Activated CD4-positive, alpha-beta T cell treated with anti-CD3 and anti-CD28 coated beads for 24 hours (primary cell): ENCODE measurements at regions not wholly inside any gene's neighbourhood (a gene's known extent, or its start where the extent isn't known, plus 50 kb on each side); places are given as distances from the start of the nearest gene placed in this dataset.

Experiments
- DNase-seq, 2 donors: peaks; one replicate each; pipeline ENCODE4 v3.0.0-alpha.2; 2020; ENCODE audit warnings: low read depth in 2 of 2

DNA sequence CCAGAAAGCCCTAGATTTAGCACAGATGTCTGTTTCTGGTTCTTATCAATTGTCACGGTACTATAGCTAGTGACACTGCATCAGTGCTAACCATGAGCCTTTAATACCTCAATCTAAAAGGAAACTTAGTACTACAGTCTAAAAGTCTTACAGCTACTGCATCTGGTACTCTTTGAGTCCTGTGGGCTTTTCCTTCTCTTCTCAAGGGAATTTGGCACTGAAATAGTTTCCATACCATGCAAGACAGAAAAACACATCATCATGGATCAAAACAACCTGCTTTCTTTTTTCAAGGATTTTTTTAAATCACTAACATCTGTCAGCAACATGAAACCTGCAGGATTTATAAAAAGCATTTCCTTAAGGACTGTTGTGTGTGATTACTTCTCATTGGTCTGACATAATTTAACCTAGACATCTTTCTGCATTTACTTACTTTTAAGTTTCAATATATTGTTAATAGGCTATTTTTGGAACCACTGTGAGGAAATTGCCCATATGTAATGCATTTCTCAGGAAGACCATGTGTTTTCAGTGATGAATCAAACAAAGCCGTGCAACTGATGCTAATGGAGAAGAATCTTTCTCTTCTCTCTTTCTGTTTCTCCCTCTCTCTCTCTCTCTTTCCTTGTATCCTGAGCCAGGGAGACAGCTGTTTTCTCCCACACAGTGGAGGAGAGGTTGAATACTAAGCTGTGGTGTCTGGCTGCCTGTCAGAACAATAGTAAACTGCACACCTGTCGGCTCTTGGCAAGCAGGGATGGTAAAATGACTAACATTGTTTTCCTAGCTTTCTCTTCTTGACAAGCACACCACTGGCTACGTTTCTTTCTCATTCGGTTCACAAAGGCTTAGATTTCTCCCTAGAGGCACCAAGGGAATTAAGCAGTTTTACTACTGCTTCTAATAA, 273.4 kb downstream of the CSNK1G3 start:
- DNase-seq = no peak

DNA sequence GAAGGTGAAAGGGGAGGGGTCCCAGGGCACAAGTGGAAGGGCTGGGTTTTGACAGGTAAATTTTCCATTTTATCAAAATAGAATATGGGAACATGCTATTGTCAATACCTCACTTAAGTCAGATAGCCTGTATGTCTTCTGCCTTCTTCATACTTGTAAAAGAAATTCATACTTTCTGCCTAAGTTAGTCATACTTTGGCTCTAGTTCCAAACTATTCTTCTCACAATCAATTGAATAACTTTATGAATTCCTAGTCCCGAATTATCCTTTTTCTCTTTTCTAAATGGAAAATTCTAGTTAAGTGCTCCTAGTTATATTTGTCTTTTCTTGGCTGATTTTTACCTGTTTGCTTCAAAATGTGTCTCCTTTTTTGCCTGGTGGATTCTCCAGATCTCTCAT, 271.4 kb downstream of the CSNK1G3 start:
- no peak for DNase-seq

DNA sequence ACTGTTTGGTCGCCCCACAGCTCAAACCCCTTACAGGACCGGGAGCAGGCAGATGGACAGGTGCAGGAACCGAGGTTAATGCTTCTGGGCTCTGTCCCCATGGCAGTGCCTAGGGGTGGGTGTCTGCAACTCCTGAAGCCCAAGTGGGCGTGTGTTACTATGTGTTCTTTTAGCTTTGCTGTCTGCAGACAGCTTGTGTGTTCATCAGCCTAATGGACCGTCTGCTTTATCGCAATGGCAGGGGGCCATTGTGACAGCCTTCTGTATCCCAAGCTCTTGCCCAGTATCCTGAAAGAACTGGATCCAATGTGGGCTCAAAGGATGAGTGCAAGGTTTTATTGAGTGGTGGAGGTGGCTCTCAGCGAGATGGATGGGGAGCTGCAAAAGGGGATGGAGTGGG, 266.7 kb downstream of the CSNK1G3 start:
- DNase-seq = no peak

DNA sequence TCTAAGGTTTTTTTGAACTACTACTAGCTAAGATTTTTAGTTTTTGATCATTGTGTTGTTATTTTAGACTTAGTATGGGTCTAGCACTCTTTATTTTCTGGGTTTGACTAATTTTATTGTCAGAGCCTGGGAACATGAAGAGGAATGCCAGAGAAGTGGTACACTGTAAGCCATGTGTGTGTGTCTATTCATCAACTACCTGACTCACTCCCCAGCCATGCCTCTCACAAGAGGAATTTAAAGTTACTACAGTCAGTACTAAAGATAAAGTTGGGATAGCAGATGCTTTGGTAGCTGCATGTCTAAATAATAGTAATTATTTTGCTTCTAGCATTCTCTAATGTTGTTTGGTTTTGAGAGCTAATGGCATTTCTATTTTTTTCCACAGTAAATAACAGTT, 264.8 kb downstream of the CSNK1G3 start:
- DNase-seq = no peak

DNA sequence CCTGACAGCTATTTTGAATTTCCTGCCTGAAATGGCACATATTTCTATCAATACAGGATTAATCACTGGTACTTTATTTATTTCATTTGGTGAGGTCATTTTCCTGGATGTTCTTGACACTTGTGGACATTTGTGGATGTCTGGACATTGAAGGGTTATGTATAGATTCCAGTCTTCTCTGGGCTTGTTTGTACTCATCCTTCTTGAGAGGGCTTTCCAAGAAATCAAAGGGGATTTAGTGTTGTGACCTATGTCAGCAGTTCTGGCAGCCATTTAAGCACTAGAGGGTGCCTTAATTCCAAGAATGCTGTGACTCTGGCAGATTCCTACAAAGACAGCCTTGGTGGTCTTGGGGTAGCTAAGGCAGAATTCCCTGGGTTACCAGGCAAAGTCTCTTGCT, 259.7 kb downstream of the CSNK1G3 start:
- DNase-seq = no peak

DNA sequence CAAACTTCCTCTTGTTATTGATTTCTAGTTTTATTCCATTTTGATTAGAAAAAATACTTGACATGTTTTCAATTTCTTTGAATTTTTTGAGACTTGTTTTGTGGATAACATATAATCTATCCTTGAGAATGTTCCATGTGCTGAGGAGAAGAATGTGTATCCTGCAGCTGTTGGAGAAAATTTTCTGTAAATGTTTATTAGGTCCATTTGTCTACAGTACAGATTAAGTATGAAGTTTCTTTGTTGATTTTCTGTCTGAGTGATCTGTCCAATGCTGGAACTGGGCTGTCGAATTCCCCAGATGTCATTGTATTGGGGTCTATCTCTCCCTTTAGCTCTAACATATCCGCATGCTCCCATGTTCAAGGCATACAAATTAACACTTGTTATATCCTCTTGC, 251.2 kb downstream of the CSNK1G3 start:
- no peak for DNase-seq

DNA sequence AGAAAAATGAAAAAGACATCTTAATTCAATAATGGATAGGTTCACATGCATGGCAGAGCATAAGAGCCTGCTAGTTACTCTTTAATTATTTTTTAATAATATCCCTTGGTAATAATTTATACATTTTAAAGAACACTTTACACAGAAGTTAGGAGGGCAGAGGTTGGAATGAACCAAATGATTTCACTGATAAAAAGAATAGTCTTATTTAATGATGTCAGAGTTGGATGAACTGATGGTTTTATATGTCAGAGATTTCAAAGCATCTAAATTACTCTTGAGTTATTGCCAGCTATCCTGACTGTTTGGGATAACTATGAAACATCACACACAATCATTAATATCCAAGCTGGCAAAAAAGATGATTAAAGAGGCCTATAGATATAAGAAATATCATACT, 244.8 kb downstream of the CSNK1G3 start:
- no peak for DNase-seq

DNA sequence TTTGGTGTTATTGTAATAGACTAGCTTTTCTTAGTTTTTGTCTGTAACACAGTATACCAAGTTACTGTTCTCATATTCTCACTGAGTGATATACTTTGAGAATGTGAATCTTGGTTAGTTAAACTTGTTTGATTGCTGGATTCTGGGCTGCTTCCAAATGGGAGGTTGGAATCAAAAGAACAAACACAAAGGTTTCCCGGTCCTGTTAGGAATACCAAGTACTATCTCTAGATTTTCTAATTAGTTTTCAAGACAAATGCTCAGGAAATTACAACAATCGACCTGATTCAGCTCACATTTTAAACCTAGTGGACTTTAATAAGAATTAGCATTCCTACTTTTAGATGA, 244.3 kb downstream of the CSNK1G3 start:
- no peak for DNase-seq

DNA sequence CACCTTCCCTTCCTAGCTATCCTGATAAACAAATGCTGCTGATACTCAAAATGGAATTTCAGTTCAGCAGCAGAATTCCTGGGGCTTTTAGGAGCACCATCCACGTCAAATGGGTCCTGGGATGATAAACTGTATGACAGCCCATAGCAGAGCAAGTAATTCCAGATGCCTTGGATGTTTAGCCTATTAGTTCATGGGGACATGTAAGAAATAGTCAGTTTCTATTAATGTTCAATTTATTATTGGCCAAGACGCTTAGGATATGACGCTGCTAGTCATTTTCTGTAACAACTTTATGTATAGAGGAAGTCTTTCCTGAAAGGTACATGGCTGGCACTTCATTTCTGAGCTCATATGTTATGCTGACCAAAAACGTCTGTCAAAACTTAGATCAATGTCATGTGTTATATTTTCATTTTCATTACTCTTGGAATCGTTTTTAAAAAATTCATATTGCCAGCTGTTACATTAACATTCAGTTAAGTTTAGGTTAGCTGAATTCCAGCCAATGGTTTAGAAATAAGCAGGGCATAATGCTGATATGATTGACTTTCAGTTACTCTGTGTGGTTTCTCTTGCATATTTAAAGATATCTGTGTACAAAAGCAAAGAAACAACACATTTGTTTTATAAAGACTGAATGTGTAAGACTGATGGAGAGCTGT, 243.8 kb downstream of the CSNK1G3 start:
- no peak for DNase-seq

DNA sequence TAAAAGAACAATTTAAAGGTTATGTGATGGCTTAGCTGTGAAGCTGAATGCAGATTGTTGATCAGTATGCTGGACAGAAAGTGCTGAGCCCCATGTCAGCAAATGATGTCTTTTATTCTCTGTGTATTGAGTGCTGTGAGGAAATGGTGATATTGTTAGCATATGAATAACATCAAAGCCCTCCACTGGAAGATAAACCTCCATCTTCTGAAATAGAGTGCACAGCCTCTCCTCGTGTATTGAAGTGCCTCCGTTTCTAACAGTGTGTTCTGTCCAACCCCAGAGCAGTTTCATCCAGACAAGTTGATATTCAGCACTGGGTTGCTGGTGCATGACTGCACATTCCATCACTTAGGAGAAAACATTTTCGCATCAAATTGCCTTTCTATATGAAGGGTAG, 242.9 kb downstream of the CSNK1G3 start:
- no peak for DNase-seq

DNA sequence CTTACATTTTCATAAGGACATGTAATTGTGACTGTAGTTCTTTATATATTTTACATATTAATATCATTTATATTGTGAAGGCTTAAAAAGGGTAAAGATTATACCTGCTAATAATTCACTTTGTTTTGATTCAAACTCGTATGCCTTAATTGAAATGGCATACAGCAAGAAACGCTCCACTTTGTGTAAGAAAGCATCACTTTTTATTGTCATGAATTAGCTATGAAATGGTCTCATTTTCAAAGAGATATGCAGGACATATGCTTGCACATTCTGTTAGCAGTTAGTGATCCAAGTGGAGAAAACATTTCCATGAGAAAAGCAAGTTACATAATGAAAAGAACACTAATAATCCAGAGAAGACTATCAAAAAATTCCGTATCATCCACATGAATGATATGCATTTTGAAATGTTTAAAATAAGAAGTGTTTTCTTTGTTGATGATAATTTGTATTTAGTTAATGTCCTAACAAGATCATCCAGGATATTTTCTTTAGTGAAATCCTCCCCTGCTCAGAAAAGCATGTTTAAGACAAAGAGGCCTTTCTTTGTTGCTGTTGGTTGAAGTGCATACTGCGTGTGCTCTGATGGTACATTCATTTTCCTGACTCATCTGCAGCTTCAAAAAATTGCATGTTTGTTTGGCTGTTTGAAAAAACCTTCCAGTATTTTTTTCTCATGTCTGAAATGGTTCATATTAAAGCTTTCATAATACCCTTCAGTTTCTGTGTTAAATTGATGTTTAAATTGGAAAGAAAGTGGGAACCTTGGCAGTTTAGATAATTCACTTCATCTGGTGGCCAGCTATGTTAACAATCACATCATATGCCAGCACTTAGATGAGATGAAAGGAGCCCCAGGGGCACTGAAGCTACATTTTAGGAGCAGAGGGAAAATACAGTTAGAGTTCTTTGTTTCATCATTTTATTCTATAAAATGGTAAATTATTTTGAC, 242.2 kb downstream of the CSNK1G3 start:
- no peak for DNase-seq

DNA sequence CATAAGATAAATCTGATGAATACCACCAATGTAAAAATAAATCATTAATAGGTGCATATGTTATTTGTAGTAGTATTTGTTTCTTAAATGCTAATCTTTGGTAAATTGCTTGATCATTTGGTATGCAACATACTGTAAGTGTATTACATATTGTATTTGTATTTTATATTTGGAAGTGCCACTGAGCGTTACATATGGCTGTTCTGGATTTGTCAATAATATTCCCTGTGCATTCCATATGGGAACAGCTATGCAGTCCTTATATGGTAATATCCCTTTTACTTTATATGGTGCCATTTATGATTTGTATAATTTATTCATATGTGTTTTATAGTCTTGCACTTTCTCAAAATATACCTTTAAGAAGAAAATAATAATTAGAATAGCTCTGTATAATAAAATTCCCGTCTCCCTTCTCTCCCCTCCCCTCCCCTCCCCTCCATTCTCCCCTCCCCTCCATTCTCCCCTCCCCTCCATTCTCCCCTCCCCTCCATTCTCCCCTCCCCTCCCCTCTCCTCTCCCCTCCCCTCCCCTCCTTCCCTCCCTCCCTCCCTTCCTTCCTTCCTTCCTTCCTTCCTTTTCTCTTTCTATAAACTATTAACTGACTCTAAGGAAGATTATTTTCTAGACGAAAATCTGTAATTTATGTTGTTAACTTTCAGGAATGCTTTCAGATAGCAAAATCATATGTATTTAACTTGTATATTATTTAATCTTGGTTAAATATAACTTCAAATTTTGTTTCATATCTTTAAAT, 241.4 kb downstream of the CSNK1G3 start:
- no peak for DNase-seq

DNA sequence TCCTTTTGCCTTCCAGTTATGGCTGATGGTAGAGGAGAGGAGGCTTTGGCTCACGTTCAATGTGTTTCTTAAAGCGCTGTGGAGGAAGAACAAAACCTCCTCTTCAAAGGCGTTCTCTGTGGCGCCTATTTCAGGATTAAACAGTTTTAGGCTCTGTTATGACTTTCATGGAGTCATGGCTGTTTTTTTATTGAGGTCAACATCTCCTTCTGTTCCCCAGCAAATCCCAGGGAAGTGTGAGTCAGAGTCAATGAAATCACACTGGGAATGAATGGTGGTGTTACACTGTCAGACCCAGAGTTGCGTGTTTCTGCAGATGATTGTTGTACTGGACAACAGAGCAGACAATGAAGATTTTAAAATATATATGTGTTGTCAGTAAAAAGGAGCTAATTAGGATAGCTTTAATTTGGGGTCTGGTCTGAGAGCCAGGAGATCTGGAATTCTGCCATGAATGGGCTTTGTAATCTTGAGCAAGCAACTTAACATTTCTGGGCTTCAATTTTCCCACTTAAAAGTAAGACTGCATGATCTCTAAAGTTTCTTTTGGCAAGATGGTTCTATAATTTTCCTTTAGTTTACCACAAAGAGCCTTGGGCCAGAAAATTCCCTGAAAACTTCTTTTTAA, 240.7 kb downstream of the CSNK1G3 start:
- DNase-seq = no peak

DNA sequence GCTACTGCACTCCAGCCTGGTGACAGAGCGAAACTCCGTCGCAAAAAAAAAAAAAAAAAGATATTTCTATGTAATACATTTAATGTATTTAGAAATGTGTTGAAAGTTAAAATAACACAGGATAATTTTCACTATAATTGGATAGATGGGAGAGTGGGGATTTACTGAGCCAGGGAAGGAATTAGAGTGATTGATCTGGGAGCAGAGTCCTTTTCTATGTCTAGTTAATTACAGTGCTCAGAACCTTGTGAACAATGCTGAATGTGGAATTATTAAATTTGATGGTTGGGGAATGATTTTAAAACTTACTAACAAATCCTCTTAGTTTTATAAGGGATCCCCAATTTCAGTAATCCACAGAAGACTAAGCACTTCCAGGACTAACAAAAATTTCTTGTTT, 239.7 kb downstream of the CSNK1G3 start:
- DNase-seq = no peak

DNA sequence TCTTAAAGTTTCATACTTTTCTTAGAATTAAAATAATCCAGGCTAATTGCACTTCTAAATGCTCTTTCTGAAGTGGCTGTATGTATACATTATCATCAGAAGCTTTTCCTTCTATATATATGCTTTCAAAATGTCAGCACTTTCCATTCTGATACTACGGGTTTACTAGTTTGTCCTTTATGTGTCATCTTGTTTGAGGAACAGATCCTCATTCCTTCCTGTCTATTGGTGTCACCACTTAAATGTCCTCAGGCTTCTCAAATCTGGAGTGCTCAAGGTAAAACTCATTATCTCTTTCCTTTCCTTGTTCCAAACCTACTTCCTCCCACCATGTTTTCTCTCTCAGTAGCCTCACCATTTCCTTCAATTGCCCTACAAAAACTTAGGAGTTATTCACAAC, 236.3 kb downstream of the CSNK1G3 start:
- DNase-seq = no peak

DNA sequence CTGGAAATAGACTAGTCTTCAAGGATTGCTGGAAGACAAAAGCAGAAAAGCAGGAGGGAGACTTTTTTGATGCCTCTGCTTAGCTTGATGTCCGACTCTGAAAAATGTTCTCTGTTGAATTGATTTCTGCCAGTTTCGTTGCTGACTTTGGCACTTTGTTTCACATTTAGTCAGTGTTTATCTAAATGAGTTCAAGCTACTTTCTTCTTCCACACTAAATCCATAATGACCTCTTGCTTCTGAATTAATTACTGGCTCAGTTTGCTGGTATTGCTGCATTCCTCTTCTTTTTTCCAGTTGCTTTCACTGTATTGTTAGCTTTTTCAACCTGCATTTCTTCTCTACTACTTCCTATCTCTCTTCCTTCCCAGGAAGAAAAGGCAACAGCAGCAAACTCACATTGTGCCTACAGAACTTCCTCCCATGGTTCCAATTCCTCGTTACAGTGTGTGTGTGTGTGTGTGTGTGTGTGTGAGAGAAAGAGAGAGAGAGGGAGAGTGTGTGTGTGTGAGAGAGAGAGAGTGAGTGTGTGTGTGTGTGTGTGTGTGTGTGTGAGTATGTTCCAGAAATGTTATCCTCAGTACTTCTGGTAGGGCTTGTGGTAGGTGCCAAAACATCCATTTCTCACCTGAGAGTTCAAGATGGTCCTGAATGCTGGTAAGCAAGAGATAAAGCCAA, 234.8 kb downstream of the CSNK1G3 start:
- DNase-seq = no peak

DNA sequence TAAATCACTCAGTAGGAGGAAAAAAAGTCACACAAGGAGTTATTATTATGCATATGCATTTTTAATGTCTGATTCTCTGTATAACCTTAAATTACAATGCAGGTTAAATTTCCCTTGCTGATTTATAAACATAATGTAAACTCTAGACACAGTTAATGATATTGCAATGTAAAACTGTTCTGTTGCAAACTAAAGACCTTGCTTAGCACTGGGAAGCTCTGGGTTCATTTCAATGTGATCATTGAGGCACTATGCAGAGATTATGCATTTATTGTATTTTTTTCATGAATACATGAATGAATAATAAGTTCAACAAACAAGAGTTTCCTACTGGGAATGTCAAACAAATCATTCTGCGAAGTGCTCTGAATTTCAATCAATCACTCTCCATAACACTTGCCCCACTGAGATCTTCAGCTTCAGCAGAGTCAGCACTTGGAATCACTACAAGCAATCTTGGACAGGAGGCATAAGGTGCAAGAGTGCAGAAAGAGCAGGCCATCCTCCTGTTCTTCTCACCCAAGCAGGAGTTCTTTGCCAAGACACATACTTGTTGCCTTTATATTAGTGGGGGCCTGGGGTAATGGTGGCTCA, 232.1 kb downstream of the CSNK1G3 start:
- DNase-seq = no peak

DNA sequence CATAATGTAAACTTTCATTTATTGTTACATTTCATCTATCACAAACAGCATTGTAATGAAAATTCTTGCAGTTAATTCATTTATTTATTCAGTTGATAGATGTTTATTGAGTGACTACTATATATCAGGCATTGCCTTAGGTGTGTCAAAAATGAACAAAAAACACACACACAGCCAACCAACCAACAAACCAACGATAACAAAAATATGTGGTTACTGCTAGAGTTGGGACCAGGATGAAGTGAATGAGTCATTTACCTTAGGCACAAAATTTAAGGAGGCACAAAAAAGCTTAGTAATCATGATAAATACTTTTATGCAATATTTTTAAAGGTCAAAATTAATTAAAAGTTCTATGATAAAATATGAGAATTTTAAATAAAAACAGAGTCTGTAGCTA, 223.4 kb downstream of the CSNK1G3 start:
- no peak for DNase-seq

DNA sequence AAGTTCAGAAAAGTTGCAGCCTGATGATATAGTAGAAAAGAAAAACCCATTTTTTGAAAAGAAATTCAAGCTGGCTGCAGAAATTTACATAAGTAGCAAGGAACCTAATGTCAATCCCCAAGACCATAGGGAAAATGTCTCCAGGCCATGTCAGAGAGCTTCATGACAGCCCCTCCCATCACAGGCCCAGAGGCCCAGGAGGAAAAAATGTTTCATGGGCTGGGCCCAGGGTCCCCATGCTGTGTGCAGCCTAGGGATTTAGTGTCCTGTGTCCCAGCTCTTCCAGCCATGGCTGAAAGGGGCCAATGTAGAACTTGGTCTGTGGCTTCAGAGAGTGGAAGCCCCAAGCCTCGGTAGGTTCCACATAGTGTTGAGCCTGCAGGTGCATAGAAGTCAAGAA, 220.3 kb downstream of the CSNK1G3 start:
- DNase-seq = no peak

DNA sequence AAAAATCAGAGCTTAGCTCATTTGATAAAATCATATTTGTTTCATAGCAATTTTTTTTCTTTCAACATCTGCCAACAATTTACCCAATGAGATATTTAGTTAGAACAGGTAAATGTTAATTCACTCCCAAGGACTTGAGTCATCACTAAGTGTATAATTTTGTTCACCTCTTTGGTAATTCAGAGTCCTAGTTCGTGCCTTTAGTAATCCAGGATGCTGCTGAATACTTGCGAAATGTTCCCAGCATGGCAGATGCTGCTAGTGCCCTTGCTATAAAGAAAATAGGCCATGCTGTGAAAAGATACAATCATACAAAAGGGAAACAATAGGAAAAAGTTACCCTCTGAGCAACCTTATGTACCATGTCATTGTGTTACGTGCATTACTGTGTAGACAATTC, 210.5 kb downstream of the CSNK1G3 start:
- no peak for DNase-seq
